ENCODE measurements at regions not wholly inside any gene's neighbourhood (a gene's known extent, or its start where the extent isn't known, plus 50 kb on each side); places are given as distances from the start of the nearest gene placed in this dataset.

- no peak for TF ChIP-seq CTCF (conservative IDR thresholded peaks at IDR 0.05; ENCODE audit: low read depth, low read length)
- DNase-seq (ENCODE audit: low read depth): no peak
- H3K4me3 ChIP-seq (ENCODE audit: low read length): no peak overlapping the region
Measured at GRCh38 chr20:50259705-50260478, 69.3 kb downstream of the CEBPB start.

- DNase-seq (ENCODE audit: low read depth): no peak
- H3K4me3 ChIP-seq (ENCODE audit: low read length): no peak overlapping the region
- no peak for TF ChIP-seq CTCF (conservative IDR thresholded peaks at IDR 0.05; ENCODE audit: low read depth, low read length)
Measured at GRCh38 chr20:50260479-50261221, 70.0 kb downstream of the CEBPB start.

DNA sequence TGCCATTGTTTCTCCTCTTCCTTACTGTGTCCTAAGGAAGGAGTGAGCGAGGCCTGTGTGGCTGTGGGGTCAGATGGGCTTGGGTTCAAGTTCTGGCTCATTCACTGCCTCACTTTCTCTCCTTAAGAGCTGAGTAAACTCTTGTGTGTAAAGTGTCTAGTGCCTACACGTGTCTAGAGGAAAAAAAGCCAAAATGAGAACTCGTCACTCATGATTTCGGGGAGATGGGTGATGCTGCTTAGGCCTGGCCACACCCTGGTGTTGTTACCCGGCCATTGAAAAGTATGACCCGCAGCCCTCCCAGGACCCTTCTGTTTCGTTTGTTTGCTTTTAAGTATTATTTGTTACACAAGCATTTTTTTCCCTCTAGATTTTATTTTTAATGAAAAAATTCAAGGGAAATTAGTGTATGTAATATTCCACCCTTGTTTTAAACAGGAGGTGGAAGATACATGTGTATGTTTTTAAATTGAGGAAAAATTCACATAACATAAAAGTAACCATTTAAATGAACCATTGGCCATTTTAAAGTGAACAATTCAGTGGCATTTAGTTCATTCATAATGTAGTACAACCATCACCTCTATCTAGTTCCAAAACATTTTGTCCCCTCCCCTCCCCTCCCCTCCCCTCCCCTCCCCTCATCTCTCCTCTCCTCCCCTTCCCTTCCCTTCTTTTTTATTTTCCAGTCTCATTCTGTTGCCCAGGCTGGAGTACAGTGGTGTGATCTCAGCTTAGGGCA, 71.0 kb downstream of the CEBPB start:
- DNase-seq (ENCODE audit: low read depth): no peak
- no peak for TF ChIP-seq CTCF (conservative IDR thresholded peaks at IDR 0.05; ENCODE audit: low read depth, low read length)
- no peak overlapping the region for H3K4me3 ChIP-seq (ENCODE audit: low read length)

DNA sequence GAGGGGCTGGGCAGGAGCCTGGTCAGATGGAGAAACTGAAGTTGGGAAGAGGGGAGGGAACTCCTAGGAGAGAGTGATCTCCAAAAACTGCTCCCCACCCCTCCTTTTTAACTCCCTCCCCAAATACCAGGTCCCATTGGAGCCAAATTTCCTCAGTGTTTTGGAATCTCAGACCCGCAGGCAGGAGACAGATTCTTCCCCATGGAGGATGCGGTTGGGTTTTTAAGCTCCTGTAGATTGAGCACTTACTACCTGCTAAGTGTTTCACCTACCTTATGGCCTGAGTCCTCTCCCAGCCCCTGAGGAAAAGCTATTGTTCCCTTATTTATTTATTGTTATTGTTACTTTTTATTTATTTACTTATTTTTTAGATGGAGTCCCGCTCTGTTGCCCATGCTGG, 73.2 kb downstream of the CEBPB start:
- no peak for DNase-seq (ENCODE audit: low read depth)
- TF ChIP-seq CTCF (conservative IDR thresholded peaks at IDR 0.05; ENCODE audit: low read depth, low read length): no peak
- H3K4me3 ChIP-seq (ENCODE audit: low read length): no peak overlapping the region

DNA sequence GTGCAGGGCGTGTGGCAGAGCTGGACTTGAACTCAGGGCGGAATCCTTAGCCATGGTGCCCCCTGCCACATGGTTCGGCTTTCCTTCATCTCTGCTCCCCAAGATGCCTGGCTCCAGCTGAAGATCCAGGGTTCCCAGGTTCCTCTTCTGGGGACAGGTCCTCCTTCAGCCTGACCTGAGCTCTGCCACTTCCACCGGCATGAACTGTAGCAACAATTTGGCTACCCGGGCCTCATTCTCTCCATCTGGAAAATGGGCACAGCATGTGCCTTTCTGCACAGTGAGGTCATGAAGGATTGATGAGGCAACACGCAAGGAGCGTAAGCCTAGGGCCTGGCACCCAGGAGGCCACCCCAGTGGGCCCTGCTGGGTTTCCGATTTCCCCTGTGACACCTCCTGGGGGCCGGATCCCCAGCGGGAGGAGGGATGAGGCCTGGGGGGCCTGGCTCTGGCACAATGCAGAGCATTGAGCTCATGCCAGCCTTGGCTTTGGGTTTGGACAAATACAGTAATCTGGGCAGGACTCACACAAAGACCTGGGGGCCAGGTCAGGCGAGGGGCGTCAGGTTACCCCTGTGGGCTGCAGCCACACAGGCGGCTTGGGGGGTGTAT, 74.0 kb downstream of the CEBPB start:
- DNase-seq (ENCODE audit: low read depth): no peak
- no peak overlapping the region for H3K4me3 ChIP-seq (ENCODE audit: low read length)

More for the DNA sequence above, 74.0 kb downstream of the CEBPB start:
- TF ChIP-seq CTCF (conservative IDR thresholded peaks at IDR 0.05; ENCODE audit: low read depth, low read length): no peak
